K562 (cell line): ENCODE measurements at regions not wholly inside any gene's neighbourhood (a gene's known extent, or its start where the extent isn't known, plus 50 kb on each side); places are given as distances from the start of the nearest gene placed in this dataset.

Source experiments
- ATAC-seq: fragments of 200-7000 bp; cut with Tn5 transposase; 3 replicates; pipeline ENCODE4 v1.9.1; 2020; ENCODE audit warnings: moderate library complexity
- BruUV-seq: library from RNA; stranded (reverse); fragments of 400-500 nt; replicated peaks from 2 replicates; lab custom pipeline; 2021; lab: Mats Ljungman, UMichigan
- CTCF ChIA-PET: fragments of 300-600 bp; formaldehyde crosslinking; extraction: SDS; loops from one replicate; lab custom pipeline; 2021; ENCODE audit warnings: low intra/inter-chr PET ratio; lab: Yijun Ruan, JAX
- POLR2A ChIA-PET: fragments of 300-600, 350-650 bp; sonication (Branson Sonifier 250); formaldehyde crosslinking; extraction: SDS; loops from one replicate; lab custom pipeline; 2021; ENCODE audit warnings: antibody characterized with exemption, inconsistent platforms; lab: Yijun Ruan, JAX
- DNase-seq, 4 experiments: peaks; one replicate each; pipeline versions ENCODE4 v3.0.0 to v3.0.0-alpha.2; 2011 to 2018; ENCODE audit warnings: low spot score in 3 of 4, mixed read lengths in 3 of 4; ENCODE audit errors: extremely low read depth in 1 of 4
- FAIRE-seq: peaks from 2 replicates; lab custom pipeline; 2011; peaks lifted over from hg19 to GRCh38; lab: Jason Lieb, UNC
- H2AFZ ChIP-seq: 2 replicates; pipeline ENCODE4 v1.6.0; 2011; ENCODE audit warnings: low read depth, low read length, control low read depth, inconsistent platforms
- H3K27ac ChIP-seq: fragments of 200-600 bp; 3 replicates; pipeline ENCODE4 v1.8.0; 2011; ENCODE audit warnings: low read depth, mild to moderate bottlenecking, control low read depth, inconsistent platforms, low read length, moderate library complexity, mixed read lengths; ENCODE audit errors: extremely low read depth
- H3K27me3 ChIP-seq, 2 experiments: fragments of 300-600 bp in 1 of 2; 2 replicates in 1 of 2; 3 replicates in 1 of 2; pipeline versions ENCODE4 v1.6.0 to v1.8.0; 2011; ENCODE audit warnings: inconsistent platforms in 2 of 2, low read length in 2 of 2, mild to moderate bottlenecking in 1 of 2, mixed read lengths in 1 of 2, moderate library complexity in 1 of 2; ENCODE audit not compliant: control insufficient read depth in 2 of 2, insufficient read depth in 2 of 2
- H3K36me3 ChIP-seq: fragments of 300-600 bp; 3 replicates; pipeline ENCODE4 v1.8.0; 2011; ENCODE audit warnings: mild to moderate bottlenecking, low read length, inconsistent platforms; ENCODE audit not compliant: control insufficient read depth, insufficient read depth
- H3K4me1 ChIP-seq, 2 experiments: fragments of 200-600 bp in 1 of 2; replicated peaks in 1 of 2; 2 replicates in 1 of 2; 3 replicates in 1 of 2; pipeline versions ENCODE4 v1.5.1 to v1.8.0; 2011; ENCODE audit warnings: inconsistent platforms in 2 of 2, low read length in 2 of 2, mild to moderate bottlenecking in 1 of 2, mixed read lengths in 1 of 2, moderate library complexity in 1 of 2; ENCODE audit not compliant: control insufficient read depth in 2 of 2, insufficient read depth in 2 of 2
- H3K4me2 ChIP-seq: 2 replicates; pipeline ENCODE4 v1.6.1; 2011; ENCODE audit warnings: low read length, control low read depth, inconsistent platforms, mixed read lengths; ENCODE audit not compliant: insufficient read depth
- H3K4me3 ChIP-seq: fragments of 200-600 bp; sonication (generic), shearing (Covaris generic); 2 replicates; pipeline ENCODE4 v1.5.1; 2016; ENCODE audit warnings: control low read depth, inconsistent platforms
- H3K79me2 ChIP-seq: fragments of 200-600 bp; 3 replicates; pipeline ENCODE4 v1.8.0; 2011; ENCODE audit warnings: low read length, inconsistent platforms; ENCODE audit not compliant: control insufficient read depth, insufficient read depth
- H3K9ac ChIP-seq, 2 experiments: 2 replicates each; pipeline versions ENCODE4 v1.6.0 to v1.6.1; 2011; ENCODE audit warnings: low read depth in 2 of 2, low read length in 2 of 2, control low read depth in 1 of 2, inconsistent platforms in 1 of 2, mild to moderate bottlenecking in 1 of 2, mixed read lengths in 1 of 2; ENCODE audit not compliant: insufficient read depth in 1 of 2
- H3K9me1 ChIP-seq: one replicate; pipeline ENCODE4 v1.6.0; 2011; ENCODE audit warnings: inconsistent platforms, mild to moderate bottlenecking, low read length, moderate library complexity; ENCODE audit not compliant: control insufficient read depth, insufficient read depth
- H3K9me3 ChIP-seq: replicated peaks from 2 replicates; pipeline ENCODE4 v1.5.1; 2011; ENCODE audit warnings: low read depth, low read length, inconsistent platforms; ENCODE audit not compliant: control insufficient read depth, insufficient read depth
- H4K20me1 ChIP-seq: replicated peaks from 2 replicates; pipeline ENCODE4 v1.6.1; 2011; ENCODE audit warnings: low read length, inconsistent platforms, mixed read lengths; ENCODE audit not compliant: control insufficient read depth, insufficient read depth
- CEBPB ChIP-seq: fragments of 450-650 bp; IDR thresholded peaks from 2 replicates; pipeline ENCODE4 v1.6.1; 2016; ENCODE audit warnings: missing genetic modification characterization, missing compliant biosample characterization
- HNRNPL ChIP-seq: fragments of 200-400 bp; formaldehyde crosslinking; IDR thresholded peaks from 2 replicates; pipeline ENCODE4 v1.6.1; 2017; ENCODE audit warnings: low read depth, mild to moderate bottlenecking, low read length
- MXI1 ChIP-seq: IDR thresholded peaks from 2 replicates; pipeline ENCODE4 v1.6.1; 2011; ENCODE audit warnings: low read depth, mild to moderate bottlenecking, improper control_type of control experiment, low read length
- NCOA2 ChIP-seq, 2 experiments: fragments of 450-650 bp; IDR thresholded peaks; 2 replicates each; pipeline ENCODE4 v1.6.1; 2018; ENCODE audit warnings: mild to moderate bottlenecking in 2 of 2, moderate library complexity in 1 of 2; ENCODE audit not compliant: partially characterized antibody in 2 of 2
- PRDM10 ChIP-seq: fragments of 450-650 bp; IDR thresholded peaks from 2 replicates; pipeline ENCODE4 v1.6.1; 2018; ENCODE audit not compliant: partially characterized antibody
- SUPT5H ChIP-seq: fragments of 450-650 bp; IDR thresholded peaks from 2 replicates; pipeline ENCODE4 v1.6.1; 2016
- ZNF165 ChIP-seq: fragments of 250-450 bp; sonication (Bioruptor Pico); IDR thresholded peaks from 2 replicates; pipeline ENCODE4 v1.4.0; 2020; ENCODE audit warnings: borderline replicate concordance
- ZNF347 ChIP-seq: fragments of 450-650 bp; formaldehyde crosslinking; IDR thresholded peaks from 2 replicates; pipeline ENCODE4 v1.4.0; 2020; ENCODE audit warnings: low read depth, mild to moderate bottlenecking, moderate library complexity
- ZNF551 ChIP-seq: fragments of 250-450 bp; sonication (Bioruptor Pico); IDR thresholded peaks from 2 replicates; pipeline ENCODE4 v1.5.0; 2021; ENCODE audit warnings: mild to moderate bottlenecking, moderate library complexity
- WGBS: fragments of 100-300 bp; shearing (Covaris generic); methylation state at CpG from one replicate; pipeline ENCODE4 v1.1.6; 2016; ENCODE audit warnings: low coverage, mixed read lengths; ENCODE audit not compliant: insufficient coverage; ENCODE audit errors: missing lambda C conversion rate; 5-methylcytosine and 5-hydroxymethylcytosine counted together
- in situ Hi-C: fragments of 300-500 bp; cut with MboI; formaldehyde crosslinking; loops from 4 replicates; pipeline ENCODE4 v1.15.0; 2018; ENCODE audit warnings: inconsistent platforms, mixed read lengths
- intact Hi-C: fragments of 100-400 bp; cut with micrococcal nuclease; formaldehyde crosslinking; loops from 2 replicates; pipeline ENCODE4 v1.14.2; 2022
- TF ChIP-seq, protein P1 (sequence below): sonication (generic); formaldehyde crosslinking; IDR thresholded peaks from 2 replicates; pipeline ENCODE4 v1.8.0; 2022; ENCODE audit warnings: missing genetic modification reagents, mild to moderate bottlenecking, borderline replicate concordance
- TF ChIP-seq, protein P2 (sequence below): fragments of 250-450 bp; sonication (Bioruptor Pico); IDR thresholded peaks from 2 replicates; pipeline ENCODE4 v1.4.0; 2020; ENCODE audit warnings: mild to moderate bottlenecking

- TF ChIP-seq, protein P1, sequence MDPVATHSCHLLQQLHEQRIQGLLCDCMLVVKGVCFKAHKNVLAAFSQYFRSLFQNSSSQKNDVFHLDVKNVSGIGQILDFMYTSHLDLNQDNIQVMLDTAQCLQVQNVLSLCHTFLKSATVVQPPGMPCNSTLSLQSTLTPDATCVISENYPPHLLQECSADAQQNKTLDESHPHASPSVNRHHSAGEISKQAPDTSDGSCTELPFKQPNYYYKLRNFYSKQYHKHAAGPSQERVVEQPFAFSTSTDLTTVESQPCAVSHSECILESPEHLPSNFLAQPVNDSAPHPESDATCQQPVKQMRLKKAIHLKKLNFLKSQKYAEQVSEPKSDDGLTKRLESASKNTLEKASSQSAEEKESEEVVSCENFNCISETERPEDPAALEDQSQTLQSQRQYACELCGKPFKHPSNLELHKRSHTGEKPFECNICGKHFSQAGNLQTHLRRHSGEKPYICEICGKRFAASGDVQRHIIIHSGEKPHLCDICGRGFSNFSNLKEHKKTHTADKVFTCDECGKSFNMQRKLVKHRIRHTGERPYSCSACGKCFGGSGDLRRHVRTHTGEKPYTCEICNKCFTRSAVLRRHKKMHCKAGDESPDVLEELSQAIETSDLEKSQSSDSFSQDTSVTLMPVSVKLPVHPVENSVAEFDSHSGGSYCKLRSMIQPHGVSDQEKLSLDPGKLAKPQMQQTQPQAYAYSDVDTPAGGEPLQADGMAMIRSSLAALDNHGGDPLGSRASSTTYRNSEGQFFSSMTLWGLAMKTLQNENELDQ: no peak
- TF ChIP-seq ZNF347 (CRISPR knock-in tag) (no peak), MXI1 (no peak), ZNF165 (CRISPR knock-in tag) (no peak), CEBPB (no peak)
Observed at GRCh38 chr5:174315471-174315870, 270.0 kb downstream of the NSG2 start (continued).

DNA sequence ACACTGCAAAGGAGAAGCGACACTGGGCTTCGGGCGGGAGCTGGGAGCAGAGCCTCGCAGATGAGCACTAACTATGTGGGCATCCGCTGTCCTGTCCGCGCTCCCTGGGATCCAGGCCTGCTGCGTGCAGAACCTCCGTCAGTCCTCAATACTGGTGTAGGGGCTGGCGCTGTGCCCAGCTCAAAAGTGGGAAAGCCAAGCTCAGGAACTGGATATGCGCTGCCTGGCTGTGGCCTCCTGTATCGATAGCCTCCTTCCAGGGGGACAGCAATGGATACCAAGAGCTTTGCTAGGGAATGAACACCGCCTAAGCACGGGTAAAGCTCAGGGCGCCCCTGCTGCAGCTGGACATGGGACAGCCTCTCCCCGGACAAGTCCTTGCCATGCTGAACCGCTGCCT lies 270.4 kb downstream of the NSG2 start:
- H3K9me1 ChIP-seq: no peaks in the 10 kb centered on the region
- no TSS peak for BruUV-seq
- no peaks in the 10 kb centered on the region for H3K79me2 ChIP-seq
- no peak overlapping the region for H3K27ac ChIP-seq
- no peaks in the 10 kb centered on the region; the same call in 1 of the 2 replicates for H4K20me1 ChIP-seq
- H3K4me1 ChIP-seq: peaks cover 0 to 15% of the 10 kb centered on the region in 2 experiments; a peak in 2 of 5 replicates
- intact Hi-C loops (loop anchor here (2.0 to 5.0 kb wide), 2 partner anchors 295 to 699 kb away; partner anchors contain the start of gene BOD1), in situ Hi-C loops (loop anchor here (10.0 to 25.0 kb wide), 3 partner anchors 271 to 1604 kb away; partner anchors contain the start of genes BOD1 and NSG2)
- no peaks in the 10 kb centered on the region for H3K9me3 ChIP-seq
- H3K27me3 ChIP-seq: peaks cover 11 to 51% of the 10 kb centered on the region in 2 experiments; a peak in 4 of 5 replicates
- POLR2A ChIA-PET: interaction anchor here (0.6 kb wide), 1 partner anchor 271 kb away, joined by 3 read pairs; the partner anchor contains the start of gene NSG2
- no peak for ATAC-seq
- no peak for DNase-seq
- CTCF ChIA-PET: interaction anchor here (0.7 kb wide), 1 partner anchor 333 kb away, joined by 3 read pairs; no protein-coding TSS in a partner anchor
- FAIRE-seq: no peak
- under 1% methylated on average over 16 of the region's 17 CpGs for WGBS
- H3K4me2 ChIP-seq: no peak overlapping the region
- no peaks in the 10 kb centered on the region for H3K36me3 ChIP-seq
- TF ChIP-seq PRDM10 (no peak), ZNF551 (CRISPR knock-in tag) (no peak), SUPT5H (no peak), NCOA2 (IDR thresholded peaks at IDR 0.05; ENCODE audit: partially characterized antibody in 2 of 2) (no peak), HNRNPL (no peak)
- TF ChIP-seq, protein P2, sequence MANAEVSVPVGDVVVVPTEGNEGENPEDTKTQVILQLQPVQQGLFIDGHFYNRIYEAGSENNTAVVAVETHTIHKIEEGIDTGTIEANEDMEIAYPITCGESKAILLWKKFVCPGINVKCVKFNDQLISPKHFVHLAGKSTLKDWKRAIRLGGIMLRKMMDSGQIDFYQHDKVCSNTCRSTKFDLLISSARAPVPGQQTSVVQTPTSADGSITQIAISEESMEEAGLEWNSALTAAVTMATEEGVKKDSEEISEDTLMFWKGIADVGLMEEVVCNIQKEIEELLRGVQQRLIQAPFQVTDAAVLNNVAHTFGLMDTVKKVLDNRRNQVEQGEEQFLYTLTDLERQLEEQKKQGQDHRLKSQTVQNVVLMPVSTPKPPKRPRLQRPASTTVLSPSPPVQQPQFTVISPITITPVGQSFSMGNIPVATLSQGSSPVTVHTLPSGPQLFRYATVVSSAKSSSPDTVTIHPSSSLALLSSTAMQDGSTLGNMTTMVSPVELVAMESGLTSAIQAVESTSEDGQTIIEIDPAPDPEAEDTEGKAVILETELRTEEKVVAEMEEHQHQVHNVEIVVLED (CRISPR knock-in tag): no peak
- TF ChIP-seq, all 486 proteins: peak for 0
- Histone ChIP-seq H3K9ac (no peak overlapping the region), H2AFZ (no peak overlapping the region), H3K4me3 (no peak overlapping the region)
